BE2C (cell line): ENCODE measurements at regions not wholly inside any gene's neighbourhood (a gene's known extent, or its start where the extent isn't known, plus 50 kb on each side); places are given as distances from the start of the nearest gene placed in this dataset.

Source experiments
- DNase-seq: peaks from one replicate; pipeline ENCODE4 v3.0.0-alpha.2; 2020
- H3K27me3 ChIP-seq: fragments of 250-450 bp; sonication (Bioruptor Pico); 2 replicates; pipeline ENCODE4 v1.5.1; 2020; ENCODE audit warnings: mild to moderate bottlenecking
- H3K36me3 ChIP-seq: fragments of 250-450 bp; sonication (Bioruptor Pico); 2 replicates; pipeline ENCODE4 v1.5.1; 2020; ENCODE audit warnings: mild to moderate bottlenecking
- H3K4me1 ChIP-seq: fragments of 250-450 bp; sonication (Bioruptor Pico); 2 replicates; pipeline ENCODE4 v1.5.1; 2020
- H3K4me3 ChIP-seq: 2 replicates; pipeline ENCODE4 v1.5.1; 2011; ENCODE audit warnings: low read depth, low read length
- H3K9me3 ChIP-seq: fragments of 250-450 bp; sonication (Bioruptor Pico); 2 replicates; pipeline ENCODE4 v1.5.1; 2020
- CTCF ChIP-seq: IDR thresholded peaks from 2 replicates; pipeline ENCODE4 v1.5.1; 2012; ENCODE audit warnings: mild to moderate bottlenecking, low read depth, low read length

GRCh38 chr22:48004038-48004437 lies 1241.6 kb downstream of the TBC1D22A start:
- DNase-seq, result no peak
- TF ChIP-seq CTCF, result no peak
- no peaks in the 10 kb centered on the region for H3K36me3 ChIP-seq
- no peak overlapping the region for H3K4me3 ChIP-seq
- H3K27me3 ChIP-seq, result no peaks in the 10 kb centered on the region
- H3K4me1 ChIP-seq, result no peaks in the 10 kb centered on the region
- no peaks in the 10 kb centered on the region for H3K9me3 ChIP-seq

DNA sequence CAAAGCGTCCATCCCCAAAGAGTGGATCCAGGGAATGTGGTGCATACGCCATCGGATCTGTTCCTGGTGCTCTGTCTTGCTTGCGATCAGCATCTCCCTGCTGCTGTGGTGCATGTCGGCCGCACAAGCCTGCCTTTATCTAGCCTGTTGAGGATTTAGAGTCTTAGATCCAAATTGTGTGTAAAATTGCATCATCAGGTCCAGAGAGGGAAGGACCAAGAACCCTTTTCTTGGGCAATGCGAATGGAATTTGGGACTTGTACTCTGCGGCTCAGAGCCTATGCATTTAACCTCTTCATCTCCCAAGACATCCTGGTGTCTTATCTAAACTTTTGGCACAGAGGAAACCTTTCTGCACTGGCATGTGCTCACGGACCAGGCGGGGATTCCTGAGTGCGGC lies 1238.7 kb downstream of the TBC1D22A start:
- H3K4me3 ChIP-seq, result no peak overlapping the region
- H3K27me3 ChIP-seq, result no peaks in the 10 kb centered on the region
- H3K9me3 ChIP-seq, result no peaks in the 10 kb centered on the region
- no peak for TF ChIP-seq CTCF
- no peaks in the 10 kb centered on the region for H3K36me3 ChIP-seq
- no peaks in the 10 kb centered on the region for H3K4me1 ChIP-seq
- DNase-seq, result no peak

GRCh38 chr22:47997612-47998011 lies 1235.2 kb downstream of the TBC1D22A start:
- TF ChIP-seq CTCF, result no peak
- no peaks in the 10 kb centered on the region for H3K4me1 ChIP-seq
- no peak for DNase-seq
- H3K36me3 ChIP-seq, result no peaks in the 10 kb centered on the region
- no peaks in the 10 kb centered on the region for H3K27me3 ChIP-seq
- H3K9me3 ChIP-seq, result no peaks in the 10 kb centered on the region
- no peak overlapping the region for H3K4me3 ChIP-seq

GRCh38 chr22:47997052-47997590 lies 1234.7 kb downstream of the TBC1D22A start:
- DNase-seq, result no peak
- Histone ChIP-seq H3K9me3 (no peaks in the 10 kb centered on the region), H3K36me3 (no peaks in the 10 kb centered on the region), H3K27me3 (no peaks in the 10 kb centered on the region), H3K4me3 (no peak overlapping the region), H3K4me1 (no peaks in the 10 kb centered on the region)
- no peak for TF ChIP-seq CTCF

GRCh38 chr22:47996446-47996857 lies 1234.0 kb downstream of the TBC1D22A start:
- H3K36me3 ChIP-seq, result no peaks in the 10 kb centered on the region
- TF ChIP-seq CTCF, result no peak
- H3K27me3 ChIP-seq, result no peaks in the 10 kb centered on the region
- H3K4me3 ChIP-seq, result no peak overlapping the region
- no peak for DNase-seq
- H3K4me1 ChIP-seq, result no peaks in the 10 kb centered on the region
- H3K9me3 ChIP-seq, result no peaks in the 10 kb centered on the region; the same call in 1 of the 2 replicates

DNA sequence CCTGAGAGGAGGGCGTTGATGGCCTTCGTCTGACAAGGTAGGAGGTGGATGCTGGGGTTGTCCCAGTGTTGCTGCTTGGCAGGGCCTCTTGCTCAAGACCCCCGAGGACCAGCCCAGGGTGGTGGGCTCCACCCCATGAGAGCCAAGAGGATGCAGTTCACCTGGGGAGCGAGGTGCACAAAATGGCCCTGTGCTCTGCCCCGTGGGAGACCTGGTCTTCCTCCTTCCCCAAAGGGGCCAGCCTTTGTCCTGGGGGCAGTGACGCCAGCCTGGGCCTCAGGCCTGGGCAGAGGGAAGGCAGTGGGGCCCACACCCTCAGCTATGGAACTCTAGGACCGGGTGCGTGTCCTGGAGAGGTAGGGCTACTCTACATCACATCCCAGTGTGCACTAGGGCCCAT lies 1233.3 kb downstream of the TBC1D22A start:
- DNase-seq, result no peak
- no peaks in the 10 kb centered on the region for H3K4me1 ChIP-seq
- no peak overlapping the region for H3K4me3 ChIP-seq
- TF ChIP-seq CTCF, result no peak
- H3K36me3 ChIP-seq, result no peaks in the 10 kb centered on the region
- no peaks in the 10 kb centered on the region; the same call in 1 of the 2 replicates for H3K9me3 ChIP-seq
- H3K27me3 ChIP-seq, result no peaks in the 10 kb centered on the region
